NCI-H774 (cell line): ENCODE measurements at regions not wholly inside any gene's neighbourhood (a gene's known extent, or its start where the extent isn't known, plus 50 kb on each side); places are given as distances from the start of the nearest gene placed in this dataset.

ENCODE experiments used
- DNase-seq: peaks from one replicate; lab custom pipeline; 2025; lab: John Stamatoyannopoulos, UW

DNA sequence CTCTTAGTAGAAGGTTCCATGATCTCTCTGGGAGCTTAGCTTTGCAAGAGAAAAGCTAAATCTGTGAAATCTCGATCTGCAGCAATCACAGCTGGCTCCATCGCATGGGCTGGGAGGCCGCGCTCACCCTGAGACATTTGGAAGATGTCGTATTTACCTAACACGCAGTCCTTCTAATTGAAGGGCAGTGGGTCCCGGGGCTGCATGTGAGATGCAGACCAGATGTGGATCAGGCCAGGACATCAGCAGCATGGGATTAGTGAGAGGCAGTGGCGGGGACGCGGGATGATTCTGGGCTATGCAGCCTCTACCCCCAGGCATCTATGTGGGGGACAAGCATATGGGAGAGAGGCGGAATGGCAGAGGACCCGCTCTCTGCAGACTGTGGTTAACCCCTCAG is 312.4 kb upstream of the RTL1 start:
- no peak for DNase-seq

- no peak for DNase-seq
These were observed 313.0 kb upstream of the RTL1 start for GRCh38 chr14:101216366-101217079.

DNA sequence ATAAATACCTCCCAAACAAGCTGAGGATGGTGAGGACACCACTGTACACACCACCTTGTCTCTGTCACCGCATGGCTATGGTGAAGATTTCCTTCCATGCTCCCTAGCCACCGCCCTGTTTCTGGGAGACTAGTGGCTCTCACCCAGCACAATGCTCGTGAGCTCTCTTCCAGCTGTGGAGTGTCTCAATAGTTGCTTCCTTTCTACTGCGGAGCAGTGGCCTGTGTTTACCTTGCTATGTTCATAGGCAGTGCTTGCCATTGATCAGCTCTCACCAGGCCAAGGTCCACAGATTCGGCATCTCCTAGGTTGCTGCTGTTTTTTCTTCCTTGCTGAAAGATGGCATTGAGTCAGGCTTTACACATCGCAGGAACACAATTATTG is 313.6 kb upstream of the RTL1 start:
- DNase-seq, result no peak

DNA sequence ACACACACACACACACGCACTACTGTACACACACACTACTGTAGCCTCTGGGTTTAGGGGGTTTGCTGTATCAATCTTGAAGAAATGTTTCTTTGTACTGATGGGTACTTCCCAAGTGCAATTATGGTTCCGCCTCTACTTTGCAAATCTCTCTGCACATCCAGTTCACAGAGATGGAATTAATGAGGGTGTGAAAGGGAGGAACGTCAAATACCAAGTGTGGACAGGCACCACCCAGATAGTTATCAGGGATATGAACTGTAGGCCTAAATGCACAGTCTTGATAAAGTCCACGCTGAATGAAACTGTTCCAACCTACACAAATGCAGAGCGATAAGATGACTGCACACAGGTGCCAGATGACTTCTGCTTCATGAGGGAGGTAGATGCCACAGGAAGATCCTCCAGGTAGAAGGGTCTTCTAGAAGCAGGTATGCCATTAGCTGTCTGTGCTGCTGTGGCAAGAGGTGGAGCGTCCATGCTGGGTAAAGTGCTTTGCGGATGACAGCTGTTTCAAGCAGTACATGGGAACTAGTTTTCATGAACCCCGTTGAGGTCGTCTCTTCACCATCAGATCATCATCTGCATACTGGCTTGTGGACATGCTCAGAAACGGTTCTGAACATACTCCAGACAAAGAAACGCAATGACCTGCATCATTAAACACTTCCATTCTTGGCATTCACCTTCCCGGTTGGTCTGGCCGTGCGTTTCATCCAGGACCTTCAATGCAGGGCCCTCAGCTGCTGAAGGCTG is 314.3 kb upstream of the RTL1 start:
- no peak for DNase-seq

DNA sequence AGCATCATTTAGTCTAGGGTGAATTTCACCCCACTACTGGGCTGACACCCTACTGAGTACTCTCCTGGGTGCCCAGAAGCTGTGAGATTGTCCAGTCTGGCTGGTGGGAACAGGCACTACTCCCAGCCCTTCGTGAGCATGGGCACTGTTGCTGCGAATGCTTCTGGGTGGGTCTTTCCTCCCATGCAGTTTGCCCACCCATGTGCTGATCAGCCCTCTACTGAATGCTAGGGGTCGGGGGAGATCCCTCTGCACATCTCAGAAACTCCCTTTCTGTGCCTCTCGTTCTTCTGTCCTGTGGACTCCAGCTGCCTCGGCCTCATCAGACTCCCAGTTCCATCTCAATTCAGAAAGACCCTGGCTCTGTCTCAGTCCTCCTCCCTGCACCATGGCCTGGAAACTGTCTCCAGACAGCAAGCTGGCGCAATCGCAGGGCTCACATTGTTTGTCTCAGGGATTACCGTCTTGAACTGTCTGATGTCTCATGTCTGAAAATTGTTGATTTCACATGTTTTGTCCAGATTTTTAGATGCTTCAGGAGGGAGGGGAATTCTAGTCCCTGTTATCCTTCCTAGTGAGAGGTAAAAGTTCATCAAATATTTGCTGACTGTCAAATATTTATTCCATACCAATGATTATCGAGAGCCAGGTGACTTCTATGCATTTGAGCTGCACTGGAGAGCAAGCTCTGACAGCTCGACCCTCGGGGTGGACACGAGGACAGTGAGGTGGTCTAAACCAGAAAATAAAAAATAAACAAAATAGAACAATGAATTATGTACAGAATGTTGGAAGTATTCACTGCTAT is 316.6 kb upstream of the RTL1 start:
- no peak for DNase-seq

- DNase-seq, result no peak
These were observed 317.5 kb upstream of the RTL1 start for GRCh38 chr14:101220921-101221510.

DNA sequence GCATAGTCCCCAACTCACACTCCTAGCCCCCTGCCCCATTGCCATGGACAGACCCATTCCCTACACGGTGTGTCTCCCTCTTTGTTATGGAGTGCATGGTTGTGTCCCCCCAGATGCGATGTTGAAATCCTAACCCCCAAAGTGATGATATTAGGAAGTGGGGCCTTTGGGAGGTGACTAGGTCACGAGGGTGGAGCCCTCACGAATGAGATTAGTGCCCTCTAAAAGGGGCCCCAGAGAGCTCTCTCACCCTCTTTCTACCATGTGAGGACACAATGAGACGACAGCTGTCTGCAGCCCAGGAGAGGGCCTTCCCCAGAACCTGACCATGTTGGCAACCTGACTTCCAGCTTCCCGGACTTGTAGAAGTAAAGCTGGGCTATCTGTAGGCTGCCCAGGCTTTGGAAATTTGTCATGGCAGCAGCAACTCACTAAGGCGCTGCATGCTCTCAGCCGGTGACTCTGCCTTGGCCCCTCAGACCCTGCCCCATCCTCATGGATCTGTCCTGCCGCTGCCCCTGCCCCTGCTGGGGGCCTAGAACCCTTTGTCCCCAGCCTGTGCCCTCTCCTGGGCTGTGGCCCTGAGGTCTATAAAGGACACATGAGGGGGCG is 318.1 kb upstream of the RTL1 start:
- DNase-seq, result no peak

- no peak for DNase-seq
These were observed 319.0 kb upstream of the RTL1 start for GRCh38 chr14:101222362-101223070.

- DNase-seq, result no peak
These were observed 319.6 kb upstream of the RTL1 start for GRCh38 chr14:101223127-101223526.

- no peak for DNase-seq
These were observed 320.1 kb upstream of the RTL1 start for GRCh38 chr14:101223561-101224162.

DNA sequence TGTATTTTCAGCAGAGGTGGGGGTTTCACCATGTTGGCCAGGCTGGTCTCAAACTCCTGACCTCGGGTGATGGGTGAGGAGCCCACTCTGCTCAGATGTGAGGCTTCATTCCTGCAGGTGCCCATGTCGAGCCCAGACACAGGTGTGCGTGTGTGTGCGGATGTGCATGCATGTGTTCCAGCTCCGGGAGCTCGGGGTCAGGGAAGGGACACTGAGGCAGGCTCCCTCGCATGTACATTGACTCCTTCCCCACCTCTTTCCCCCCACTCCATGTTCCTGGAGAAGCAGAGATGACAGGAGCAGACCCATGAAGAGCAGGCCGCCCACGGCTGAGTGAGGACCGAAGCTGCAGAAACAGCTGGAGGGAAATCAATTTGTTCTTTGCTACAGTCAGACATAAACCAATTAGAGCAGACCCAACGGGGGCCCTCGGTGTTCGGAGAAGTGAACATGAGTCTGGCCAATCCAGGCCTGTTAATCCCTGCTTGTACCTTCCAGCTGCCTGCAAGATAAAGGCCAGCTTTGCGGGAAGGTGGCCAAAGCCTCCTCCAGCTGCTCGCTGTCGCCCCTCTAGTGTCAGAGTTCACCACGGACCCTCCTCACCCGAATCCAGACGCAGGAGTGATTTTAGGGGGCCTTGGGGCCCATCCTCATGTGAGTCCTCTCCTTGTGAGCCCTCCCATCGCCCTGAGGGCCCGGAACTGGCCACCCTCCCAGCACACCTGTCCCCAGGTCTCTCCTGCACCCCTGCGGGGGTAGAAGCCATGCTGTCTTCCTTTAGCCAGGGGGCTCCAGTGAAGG is 321.0 kb upstream of the RTL1 start:
- no peak for DNase-seq

DNA sequence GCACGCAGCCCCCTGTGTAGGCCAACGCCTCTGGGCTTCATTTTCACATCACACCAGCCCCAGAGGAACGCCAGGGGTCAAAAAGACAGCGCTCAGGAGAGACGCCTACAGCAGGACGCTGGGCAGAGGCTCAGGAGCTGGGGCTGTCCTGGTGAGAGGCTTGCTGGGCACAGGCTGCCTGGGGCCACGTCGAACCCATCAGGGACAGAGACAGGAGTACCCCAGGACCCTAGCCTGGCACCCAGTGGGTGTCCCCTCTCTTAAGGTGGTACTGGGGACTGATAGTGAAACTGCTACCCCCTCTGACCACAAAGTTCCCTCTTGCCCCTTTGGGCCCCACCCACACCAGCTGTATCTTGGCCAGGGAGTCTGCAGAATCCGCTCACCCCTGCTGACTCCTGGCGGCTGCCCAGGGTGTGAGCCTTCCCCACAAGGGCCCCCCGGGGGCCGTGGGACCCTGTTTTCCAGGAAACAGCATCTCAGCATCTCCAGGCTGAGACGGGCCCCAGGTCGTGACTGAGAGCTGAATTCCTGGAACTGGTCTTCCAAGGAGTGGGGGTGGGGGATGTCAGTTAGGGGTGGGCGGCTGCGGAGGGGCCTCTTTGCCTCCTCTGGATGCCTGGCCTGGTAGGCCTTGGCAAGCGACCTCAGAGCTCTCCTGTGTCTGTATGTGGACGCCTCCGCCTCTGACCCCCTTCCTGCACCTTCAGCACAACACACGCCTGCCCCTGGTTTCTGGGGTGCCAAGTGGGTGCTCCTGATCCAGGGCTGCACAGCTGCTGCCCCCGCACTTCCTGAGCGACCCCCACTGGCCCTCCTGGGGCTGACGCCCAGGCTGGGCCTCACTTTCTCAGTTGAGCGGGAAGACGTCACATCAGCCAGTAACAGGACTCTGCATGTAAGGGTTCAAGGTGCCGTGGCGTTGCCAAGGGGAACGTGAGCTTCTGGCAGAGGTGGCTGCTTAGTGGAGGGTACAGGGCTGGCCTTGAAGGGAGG is 321.9 kb upstream of the RTL1 start:
- no peak for DNase-seq

GRCh38 chr14:101226265-101226602 is 322.7 kb upstream of the RTL1 start:
- no peak for DNase-seq

- no peak for DNase-seq
These were observed 323.3 kb upstream of the RTL1 start for GRCh38 chr14:101226603-101227425.

DNA sequence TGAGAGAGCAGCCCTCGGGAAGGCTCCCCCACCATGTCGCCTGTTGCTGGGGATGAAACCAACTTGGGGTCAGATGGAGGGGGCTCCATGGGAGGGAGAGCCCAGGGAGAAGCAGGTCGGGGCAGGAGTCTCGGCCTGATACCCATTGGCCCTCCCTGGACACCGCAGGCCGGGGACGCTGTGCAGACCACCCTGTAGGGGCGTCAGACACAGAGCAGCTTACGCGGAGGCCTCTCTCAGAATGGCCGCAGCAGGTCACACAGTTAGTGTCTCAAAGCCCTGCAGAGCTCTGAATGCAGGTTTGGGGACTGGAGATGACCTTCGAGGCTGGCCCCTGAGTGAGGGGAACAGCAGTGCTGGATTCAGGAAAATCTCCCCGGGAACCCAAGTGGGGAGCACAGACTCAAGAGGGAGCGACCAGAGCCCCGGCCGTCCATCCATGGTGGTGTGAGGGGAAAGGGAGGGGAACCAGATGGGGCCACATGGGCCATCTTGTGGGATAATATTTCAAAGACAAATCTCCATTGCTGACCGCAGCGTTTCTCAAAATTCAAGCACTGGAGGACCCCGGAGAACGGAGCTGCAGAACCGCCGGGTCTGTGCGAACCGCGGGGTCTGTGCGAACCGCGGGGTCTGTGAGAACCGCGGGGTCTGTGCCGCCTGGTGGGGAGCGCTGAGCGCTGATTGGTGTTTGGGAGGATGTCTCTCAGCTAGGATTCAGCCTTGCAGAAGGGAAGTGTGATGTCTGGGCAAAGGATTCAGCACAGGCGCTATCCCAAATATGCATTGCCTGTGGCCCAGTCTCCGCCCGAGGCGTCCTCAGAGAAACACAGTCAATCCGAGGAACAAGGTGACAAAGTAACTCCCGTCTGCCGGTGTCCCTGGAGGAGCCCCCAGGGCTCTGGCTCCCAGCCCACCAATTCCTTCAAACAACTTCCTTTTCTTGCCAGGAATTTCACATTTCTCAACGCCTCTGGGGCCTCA is 324.4 kb upstream of the RTL1 start:
- DNase-seq, result no peak

DNA sequence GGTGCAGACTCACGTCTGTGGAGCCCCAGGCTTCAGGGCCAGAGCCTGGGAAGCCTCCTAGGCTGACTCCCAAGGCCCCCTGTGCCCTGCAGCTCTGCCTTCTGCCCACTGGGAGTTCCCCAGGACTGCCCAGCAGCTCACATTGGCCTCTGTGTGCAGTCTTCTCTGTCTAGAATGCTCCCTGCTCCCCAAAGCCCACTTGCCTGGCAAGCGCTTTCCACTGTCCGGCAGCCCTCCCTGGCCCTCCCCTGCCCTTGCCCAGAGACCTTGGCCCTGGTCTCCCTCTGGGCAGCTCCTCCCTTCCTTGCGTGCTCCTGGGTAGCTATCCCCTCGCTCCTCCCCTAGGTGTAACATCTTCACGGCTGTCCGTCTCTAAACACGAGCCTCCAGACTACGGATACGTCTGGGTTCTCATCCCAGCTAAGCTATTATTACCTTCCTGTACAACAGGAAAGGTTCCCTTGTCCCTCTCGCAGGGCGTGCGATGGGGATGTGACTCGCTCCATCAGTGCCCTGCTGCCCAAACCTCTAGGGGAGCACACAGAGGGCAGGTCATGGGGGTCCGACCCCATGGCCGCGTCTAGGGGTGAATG is 325.5 kb upstream of the RTL1 start:
- no peak for DNase-seq
